Lower leg skin (tissue), 3 donors: ENCODE measurements at regions not wholly inside any gene's neighbourhood (a gene's known extent, or its start where the extent isn't known, plus 50 kb on each side); places are given as distances from the start of the nearest gene placed in this dataset.

Experiments
- POLR2A ChIP-seq, 2 donors: fragments of 450-650 bp; IDR thresholded peaks; one replicate each; pipeline ENCODE4 v1.6.1; 2016 to 2017; ENCODE audit warnings: antibody characterized with exemption in 2 of 2, mild to moderate bottlenecking in 1 of 2, moderate library complexity in 1 of 2
- TF ChIP-seq, protein P1 (sequence below), 3 donors: fragments of 450-650 bp; IDR thresholded peaks; one replicate each; pipeline ENCODE4 v1.5.1; 2016; ENCODE audit warnings: antibody characterized with exemption in 3 of 3, mild to moderate bottlenecking in 3 of 3, moderate library complexity in 2 of 3

DNA sequence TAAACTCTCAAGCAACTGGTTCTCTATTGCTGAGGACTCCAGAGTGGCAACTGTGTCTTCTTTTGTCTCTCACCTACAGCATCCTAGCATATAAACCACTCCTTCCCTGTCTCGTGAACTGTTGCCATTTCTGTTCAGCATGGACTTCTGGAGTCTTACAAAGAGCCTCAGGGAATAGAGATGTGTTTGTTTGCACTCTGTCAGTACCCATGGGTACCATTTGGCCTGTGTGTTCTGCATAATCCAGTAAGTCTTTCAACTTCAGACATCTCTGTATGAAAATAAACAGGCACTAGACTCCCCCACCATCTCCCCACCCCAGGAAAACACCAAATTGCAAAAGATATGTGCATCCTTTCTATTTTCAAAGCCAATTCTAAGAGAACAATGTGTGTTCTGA, 1351.6 kb upstream of the PABPC4L start:
- no peak for TF ChIP-seq POLR2A (IDR thresholded peaks at IDR 0.05)
- TF ChIP-seq, protein P1, sequence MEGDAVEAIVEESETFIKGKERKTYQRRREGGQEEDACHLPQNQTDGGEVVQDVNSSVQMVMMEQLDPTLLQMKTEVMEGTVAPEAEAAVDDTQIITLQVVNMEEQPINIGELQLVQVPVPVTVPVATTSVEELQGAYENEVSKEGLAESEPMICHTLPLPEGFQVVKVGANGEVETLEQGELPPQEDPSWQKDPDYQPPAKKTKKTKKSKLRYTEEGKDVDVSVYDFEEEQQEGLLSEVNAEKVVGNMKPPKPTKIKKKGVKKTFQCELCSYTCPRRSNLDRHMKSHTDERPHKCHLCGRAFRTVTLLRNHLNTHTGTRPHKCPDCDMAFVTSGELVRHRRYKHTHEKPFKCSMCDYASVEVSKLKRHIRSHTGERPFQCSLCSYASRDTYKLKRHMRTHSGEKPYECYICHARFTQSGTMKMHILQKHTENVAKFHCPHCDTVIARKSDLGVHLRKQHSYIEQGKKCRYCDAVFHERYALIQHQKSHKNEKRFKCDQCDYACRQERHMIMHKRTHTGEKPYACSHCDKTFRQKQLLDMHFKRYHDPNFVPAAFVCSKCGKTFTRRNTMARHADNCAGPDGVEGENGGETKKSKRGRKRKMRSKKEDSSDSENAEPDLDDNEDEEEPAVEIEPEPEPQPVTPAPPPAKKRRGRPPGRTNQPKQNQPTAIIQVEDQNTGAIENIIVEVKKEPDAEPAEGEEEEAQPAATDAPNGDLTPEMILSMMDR (IDR thresholded peaks at IDR 0.05) = no peak
